ENCODE measurements at regions not wholly inside any gene's neighbourhood (a gene's known extent, or its start where the extent isn't known, plus 50 kb on each side); places are given as distances from the start of the nearest gene placed in this dataset.
"Not testable (repeated sequence)": the region's sequence is repeated elsewhere in the genome, so short reads cannot be mapped to it uniquely, and the experiment has no call there.

DNA sequence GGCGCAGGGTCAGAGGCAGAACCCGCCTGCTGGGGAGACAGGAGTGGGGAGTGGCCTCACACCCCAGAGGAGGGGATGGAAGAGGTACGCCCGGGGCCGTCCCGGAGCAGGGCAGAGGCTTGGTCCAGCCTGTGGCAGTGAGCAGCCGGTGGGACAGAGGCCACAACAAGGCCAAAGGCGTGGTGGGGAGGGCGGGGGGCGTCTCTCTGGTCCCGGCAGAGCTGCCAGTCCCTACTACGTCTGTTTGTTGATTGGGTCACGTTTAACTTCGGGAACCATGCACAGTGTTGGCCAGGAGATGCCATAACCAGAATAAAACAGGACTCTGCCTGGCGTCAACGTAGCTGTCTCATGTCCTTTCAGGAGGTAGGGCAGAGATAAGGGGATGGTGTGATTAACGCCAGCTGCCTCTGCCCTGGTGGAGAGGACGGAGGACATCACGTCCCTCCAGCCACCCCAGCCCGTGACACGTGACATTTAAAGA lies 192.8 kb downstream of the BANP start:
- no peak for FAIRE-seq
- no peak for TF ChIP-seq POLR2A (IDR thresholded peaks at IDR 0.05; ENCODE audit: low read depth, low read length)
- DNase-seq (ENCODE audit: insufficient read length, low spot score): no peak

DNA sequence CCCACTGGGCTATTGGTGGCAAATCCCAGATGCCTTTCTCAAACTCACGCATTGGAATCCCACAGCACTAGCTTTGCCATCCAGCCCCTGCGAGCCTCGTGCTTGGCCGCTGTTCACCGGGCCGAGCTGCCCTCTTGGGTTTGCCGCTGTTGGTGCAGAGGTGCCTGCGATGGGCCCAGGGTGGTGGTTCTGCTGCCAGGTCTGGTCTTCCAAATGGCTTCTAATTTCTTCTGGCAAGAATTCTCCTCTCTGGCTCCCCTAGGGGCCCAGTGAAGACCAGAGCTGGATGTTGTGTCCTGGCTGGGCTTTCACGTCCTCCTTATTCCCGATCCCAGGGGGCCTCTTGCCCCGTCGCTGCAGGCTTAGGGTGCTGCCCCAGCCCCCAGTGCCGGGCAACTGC lies 194.1 kb downstream of the BANP start:
- DNase-seq (ENCODE audit: insufficient read length, low spot score); FAIRE-seq: not testable (repeated sequence)

DNA sequence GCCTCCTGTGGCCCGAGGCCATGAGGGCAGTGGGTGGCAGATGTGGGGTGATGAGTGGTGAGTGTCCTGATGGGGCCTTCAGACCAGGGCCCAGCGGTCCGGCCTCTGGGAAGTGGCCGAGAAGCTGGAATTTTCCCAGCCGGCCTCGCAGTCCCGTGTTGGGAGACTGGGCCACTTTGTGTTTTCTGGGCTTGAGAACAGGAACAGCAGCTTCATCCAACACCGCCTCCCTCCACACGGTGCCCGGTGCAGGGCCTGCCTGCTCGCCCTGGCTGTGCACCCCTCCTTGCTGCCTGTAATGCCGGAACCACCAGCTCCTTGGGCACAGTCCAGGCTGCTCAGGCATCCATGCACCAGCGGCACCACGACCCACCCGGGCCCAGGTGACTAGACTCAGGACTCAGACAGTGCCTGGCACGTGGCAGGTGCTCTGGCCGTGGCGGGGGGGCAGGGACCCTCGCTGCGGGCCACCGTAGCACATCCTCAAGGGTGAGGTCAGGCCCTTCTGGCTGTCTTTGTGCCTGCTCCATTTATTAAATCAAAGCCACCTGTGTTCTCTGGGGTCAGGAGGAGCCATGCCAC lies 194.7 kb downstream of the BANP start:
- not testable (repeated sequence) for DNase-seq (ENCODE audit: insufficient read length, low spot score); FAIRE-seq

DNA sequence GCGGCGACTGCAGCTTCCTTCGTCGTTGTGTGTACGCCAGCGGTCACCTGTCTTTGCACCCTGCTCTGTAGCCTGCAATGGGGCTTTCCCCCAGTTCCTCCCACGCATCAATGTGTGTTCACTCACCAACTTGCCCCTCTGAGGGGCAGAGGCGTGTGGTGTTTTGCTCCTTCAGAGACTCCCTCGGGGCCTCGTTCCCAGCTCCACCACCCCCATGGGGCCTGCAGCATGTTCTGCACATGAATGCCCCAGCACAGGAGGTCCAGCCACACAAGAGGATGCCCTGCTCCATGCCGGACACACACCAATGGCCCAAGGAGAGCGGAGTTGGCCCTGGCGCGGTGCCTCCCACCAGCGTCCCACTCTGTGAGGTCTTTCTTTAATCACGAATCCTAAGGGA lies 196.8 kb downstream of the BANP start:
- not testable (repeated sequence) for FAIRE-seq; DNase-seq (ENCODE audit: insufficient read length, low spot score)

DNA sequence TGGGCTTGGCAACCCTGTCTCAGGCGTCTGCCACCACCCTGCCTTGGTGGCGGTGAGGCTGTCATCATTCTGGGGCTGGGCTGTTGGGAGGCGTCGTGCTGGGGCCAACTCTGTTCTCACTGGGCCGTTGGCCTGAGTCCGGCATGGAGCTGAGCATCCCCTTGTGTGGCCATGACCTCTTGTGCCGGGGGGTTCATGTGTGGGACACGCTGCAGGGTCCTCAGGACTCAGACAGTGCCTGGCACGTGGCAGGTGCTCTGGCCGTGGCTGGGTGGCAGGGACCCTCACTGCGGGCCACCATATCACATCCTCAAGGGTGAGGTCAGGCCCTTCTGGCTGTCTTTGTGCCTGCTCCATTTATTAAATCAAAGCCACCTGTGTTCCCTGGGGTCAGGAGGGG lies 197.4 kb downstream of the BANP start:
- FAIRE-seq: not testable (repeated sequence)

DNA sequence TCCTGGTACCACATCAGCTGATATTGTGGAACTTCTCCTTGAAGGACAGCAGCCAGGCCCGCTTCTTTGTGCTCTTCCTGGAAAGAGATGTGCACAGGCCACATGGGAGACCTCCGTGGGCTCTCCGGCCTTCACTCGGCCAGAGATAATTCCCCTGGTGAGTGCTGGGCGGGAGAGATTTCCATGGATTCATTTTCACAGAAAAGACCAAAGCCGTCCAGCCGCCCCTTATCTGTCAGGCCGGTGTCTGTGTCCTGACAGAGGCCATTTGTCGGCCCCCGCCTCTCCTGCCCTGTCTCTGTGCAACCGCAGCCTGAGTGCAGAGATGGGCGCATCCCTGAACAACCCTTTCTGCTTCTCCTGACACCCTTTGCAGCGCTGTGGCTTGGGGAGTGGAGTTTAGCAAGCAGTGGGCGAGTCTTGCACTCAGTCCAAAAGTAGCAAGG lies 197.9 kb downstream of the BANP start:
- FAIRE-seq; DNase-seq (ENCODE audit: insufficient read length, low spot score): not testable (repeated sequence)

More for the DNA sequence above, 197.4 kb downstream of the BANP start:
- DNase-seq (ENCODE audit: insufficient read length, low spot score): not testable (repeated sequence)

DNA sequence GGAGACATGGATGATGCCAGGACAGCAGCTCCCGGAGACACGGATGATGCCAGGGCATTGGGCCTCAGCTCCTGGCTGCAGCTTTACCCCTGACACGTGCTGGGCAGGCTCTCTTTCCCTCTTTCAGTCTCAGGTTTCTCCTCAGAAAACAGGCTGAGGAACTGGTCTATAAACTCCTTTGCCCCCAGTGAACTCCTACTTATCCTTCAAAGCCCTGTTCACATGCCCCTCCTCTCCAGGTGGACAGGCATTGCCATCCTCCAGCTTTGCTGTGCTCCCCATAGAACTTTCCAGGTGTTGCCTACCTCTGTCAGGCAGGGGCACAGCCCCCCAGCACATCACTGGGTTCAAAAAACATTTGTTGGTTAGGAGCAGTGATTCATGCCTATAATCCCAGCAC lies 198.4 kb downstream of the BANP start:
- not testable (repeated sequence) for FAIRE-seq; DNase-seq (ENCODE audit: insufficient read length, low spot score)

DNA sequence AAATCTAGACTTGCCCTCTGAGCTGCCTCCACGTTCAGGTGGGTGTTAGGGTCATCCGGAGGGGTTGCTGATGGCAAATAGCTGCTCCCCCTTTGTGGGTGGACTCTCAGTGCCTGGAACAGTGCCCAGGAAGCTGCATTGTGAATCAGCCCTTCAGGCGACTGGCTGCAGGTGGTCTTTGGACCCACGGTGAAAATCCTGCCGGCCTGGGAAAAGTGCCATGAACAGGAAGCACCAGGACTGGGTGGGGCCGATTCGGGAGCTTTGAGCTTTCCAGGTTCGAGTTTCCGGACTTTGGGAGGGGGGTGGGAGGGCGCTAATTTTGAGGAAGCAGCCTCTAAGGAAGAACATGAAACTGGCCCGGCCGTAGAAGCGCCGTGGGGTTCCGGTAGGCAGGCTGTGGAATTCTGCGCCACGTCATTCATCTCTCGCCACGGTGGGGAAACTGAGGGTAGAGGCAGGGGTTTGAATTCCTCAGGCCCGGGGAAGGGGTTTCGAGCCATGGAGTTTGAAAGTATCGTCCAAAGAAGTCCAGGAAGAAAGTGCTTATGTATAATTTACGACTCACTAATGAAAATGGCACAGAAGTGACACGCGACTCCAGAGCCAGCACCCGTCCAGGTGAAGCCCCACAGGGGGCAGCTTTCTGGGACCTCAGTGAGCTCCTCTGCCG lies 199.4 kb downstream of the BANP start:
- not testable (repeated sequence) for DNase-seq (ENCODE audit: insufficient read length, low spot score); FAIRE-seq

DNA sequence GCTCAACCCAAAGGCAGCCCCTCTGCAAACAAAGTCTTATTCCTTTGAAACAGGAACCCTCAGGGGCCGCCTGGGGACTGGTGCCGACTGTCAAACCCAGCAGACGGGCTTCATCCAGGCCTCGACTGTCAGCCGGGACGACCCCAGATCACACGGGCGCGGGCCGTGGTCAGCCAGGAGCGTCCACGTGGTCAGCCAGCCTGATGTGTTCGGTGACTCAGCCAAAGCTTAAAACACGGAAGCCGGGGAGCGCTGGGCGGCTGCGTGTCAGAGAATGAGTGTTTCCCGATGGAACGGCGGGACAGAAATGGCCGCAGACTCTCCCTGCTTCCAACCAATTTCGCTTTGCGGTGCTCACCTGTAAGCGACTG lies 199.9 kb downstream of the BANP start:
- DNase-seq (ENCODE audit: insufficient read length, low spot score); FAIRE-seq: not testable (repeated sequence)

DNA sequence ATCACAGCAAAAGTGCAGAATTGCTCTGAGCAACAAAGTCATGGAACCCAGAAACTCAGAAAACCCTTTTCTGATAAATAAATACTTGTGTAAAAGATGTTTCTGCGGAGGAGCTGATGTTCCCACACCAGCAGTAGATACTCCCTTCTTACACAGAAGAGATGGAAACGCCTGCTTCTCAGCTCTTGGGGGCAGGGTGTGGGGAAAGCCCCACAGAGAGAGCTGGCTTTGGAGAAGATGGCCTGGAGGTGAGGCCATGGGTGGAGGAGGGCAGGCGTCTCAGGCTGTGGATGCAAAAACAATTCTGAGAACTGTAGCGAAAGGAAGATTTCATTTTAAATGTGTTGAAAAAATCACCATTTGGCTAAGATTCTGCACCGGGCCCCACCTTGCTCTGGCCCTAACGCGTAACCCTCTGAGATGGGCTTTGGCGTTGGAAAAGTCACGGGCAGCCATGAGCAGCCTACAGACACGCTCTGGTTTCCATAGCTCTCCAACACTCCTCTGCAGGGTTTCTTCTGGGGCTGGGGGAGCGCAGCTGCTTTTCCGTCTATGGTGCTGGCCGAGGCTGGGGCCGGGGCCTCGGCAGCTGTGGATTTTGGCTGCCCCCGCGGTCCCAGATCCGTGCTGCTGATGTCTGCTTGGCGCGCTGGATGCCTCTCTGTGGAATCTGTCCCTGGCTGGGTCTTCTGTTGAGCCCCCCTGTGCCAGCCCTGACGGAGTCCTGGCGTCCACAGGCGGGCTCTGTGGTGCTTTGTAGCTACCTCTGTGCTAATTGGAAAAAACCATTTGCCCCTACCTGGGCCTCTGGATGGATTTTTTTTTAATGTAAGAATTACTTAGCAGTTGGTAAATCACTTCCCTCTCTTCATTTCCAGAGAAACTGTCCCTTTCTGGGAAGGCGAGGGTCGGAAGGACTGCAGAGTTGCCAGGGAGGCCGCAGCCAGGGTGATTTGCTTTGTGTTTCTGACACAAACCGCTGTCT lies 200.9 kb downstream of the BANP start:
- FAIRE-seq; DNase-seq (ENCODE audit: insufficient read length, low spot score): not testable (repeated sequence)

DNA sequence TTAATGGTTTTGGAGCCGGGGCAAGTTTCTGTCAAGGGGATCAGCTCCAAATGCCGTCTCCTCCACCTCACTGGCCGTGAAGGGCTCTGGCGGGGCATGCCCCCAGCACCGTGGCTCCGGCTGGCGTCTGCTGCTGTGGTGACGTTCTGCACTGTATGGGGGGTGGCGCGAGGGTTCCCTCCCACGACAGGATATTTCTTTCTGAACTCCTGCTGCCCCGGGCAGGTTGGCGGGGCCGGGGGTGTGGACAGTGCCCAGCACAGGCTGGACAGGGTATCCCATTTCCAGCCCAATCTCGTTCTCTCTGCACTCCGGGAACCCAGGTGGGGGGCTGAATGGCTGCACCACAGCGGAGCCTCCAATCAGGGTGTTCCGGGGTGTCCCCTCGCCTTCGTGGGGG lies 201.6 kb downstream of the BANP start:
- DNase-seq (ENCODE audit: insufficient read length, low spot score): not testable (repeated sequence)

DNA sequence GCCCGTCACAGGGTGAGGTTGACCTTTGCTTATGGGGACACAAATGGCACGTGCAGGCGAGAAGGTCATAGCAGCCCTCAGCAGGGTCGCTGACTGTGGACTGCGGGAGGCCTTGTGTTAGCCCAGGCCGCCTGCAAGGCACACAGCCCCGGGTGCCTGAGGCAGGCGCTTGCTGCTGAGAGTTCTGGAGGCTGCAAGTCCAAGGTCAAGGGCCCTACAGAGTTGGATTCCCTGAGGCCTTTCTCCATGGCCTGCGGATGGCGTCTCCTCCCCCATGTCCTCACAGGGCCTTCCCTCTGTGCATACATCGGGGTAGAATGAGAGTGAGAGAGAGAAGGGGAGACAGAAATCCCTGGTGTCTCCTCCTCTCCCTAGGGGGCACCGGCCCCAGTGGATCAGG lies 202.3 kb downstream of the BANP start:
- FAIRE-seq; DNase-seq (ENCODE audit: insufficient read length, low spot score): not testable (repeated sequence)

More for the DNA sequence above, 201.6 kb downstream of the BANP start:
- not testable (repeated sequence) for FAIRE-seq

DNA sequence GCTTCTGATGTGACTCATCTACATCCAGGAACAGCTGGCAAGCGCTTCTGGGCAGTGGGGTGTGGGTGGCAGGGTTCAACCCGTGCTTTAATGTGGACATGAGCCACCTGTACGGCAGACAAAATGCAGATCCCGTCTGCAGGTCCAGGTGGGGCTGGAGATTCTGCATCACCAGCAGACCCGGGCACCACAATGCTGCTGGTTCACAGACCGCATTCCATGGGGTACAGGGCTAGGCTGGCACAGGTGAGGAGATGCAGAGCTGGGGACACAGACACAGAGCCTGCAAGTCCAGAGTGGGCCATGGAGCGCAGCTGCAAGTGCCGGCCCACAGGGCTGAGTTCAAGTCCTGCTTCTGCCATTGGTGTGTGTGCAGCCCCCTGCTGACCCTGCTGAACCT lies 203.7 kb downstream of the BANP start:
- DNase-seq (ENCODE audit: insufficient read length, low spot score); FAIRE-seq: not testable (repeated sequence)

DNA sequence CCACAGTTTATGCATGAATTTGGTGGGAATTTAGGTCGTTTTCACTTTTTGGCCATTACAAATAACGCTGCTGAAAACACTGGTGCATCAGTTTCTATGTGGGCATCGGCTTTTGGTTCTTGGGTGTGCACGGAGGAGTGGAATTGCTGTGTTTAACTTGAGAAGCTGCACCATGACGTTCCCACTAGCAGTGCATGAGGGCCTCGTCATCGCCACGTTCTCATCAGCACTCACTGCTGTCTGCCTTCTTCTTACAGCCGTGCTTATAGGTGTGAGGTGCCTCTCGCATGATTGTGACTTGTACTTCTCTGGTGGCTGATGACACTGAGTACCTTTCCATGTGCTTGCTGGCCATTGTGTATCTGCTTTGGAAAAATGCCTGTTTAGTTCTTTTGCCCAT lies 204.4 kb downstream of the BANP start:
- FAIRE-seq; DNase-seq (ENCODE audit: insufficient read length, low spot score): not testable (repeated sequence)

DNA sequence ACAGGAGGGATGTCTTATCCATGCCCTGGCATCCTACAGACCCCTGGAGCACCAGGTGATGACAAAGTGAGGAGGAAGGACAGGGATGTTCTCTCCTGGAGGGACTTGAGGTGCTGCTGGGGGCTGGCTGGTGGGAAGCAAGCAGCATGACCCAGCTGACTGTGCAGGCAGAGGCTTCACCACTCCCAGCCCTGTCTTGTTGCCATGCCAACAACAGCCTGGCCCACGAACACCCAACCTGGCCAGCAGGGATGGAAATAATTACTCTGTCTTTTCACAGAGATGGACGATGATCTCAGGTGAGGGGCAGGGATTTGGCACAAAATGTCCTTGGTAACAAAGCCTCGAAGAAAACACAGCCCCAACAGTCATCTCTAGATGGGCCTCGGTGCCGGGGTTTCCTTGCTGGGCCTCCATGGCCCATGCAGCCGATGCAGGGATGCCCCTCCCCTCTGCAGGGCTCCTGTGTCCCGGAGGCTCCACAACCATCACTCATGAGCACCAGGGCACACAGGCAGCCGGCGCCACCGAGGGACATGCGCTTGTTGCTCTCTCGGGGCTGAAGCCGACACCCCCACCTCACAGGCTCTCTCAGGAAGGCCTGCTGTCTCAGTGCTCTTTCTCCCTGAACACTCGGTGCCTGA lies 205.5 kb downstream of the BANP start:
- not testable (repeated sequence) for FAIRE-seq; DNase-seq (ENCODE audit: insufficient read length, low spot score)

DNA sequence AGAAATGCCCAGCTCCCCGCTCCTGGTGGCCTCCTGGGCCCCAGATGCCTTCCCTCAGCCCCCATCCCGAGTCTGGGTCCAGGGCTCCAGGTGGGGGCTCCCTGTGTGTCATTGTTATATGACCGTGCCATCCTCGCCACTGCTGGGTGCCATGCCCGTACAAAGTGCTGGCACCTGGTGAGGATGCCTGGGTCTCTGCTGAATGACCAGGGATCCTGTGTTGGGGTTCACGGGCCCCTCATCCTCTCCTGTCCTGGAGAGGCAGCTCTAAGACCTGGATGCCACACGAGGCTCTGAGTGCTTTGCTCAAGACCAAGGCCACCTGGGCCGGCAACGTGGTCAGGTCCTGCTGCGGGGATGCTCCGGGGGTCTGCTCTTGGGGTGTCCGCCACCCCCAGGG lies 206.5 kb downstream of the BANP start:
- FAIRE-seq: not testable (repeated sequence)

DNA sequence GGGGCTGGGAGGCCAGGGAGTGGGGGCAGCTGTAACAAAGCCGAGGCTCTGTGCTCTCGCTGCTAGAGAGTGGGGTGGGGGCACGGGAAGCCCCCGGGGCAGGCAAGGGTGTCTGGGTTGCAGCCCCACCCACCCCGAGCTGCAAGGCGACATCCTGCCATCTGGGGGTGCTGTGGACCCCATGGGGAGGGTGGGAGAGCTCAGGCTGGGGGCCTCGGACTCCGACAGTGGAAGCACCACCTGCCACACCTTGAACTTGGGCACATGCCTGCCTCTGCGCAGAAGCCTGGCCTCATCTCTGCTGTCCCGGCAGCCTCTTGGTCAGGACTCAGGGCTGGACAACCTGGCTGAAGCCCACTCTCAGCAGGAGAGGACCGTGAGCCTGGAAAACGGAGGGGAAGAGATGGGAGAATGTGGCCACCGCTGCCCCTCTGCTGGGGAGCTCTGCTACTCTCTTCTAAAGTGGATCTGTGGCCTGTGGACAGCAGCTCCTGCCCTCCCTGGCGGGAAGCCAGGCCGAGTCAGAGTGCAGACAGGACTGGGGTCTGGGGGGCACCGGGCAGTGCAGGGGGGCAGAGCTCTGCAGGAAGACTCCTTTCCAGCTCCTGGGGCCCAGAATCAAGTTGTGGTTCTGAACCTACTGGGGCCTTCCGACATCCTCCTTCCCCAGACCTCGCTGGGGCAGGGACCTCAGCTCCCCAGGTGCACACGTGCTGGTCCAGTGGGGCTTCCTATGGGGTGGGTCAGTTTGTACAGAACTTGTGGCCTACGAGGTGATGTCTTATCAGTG lies 207.2 kb downstream of the BANP start:
- FAIRE-seq; DNase-seq (ENCODE audit: insufficient read length, low spot score): not testable (repeated sequence)

More for the DNA sequence above, 206.5 kb downstream of the BANP start:
- DNase-seq (ENCODE audit: insufficient read length, low spot score): not testable (repeated sequence)

DNA sequence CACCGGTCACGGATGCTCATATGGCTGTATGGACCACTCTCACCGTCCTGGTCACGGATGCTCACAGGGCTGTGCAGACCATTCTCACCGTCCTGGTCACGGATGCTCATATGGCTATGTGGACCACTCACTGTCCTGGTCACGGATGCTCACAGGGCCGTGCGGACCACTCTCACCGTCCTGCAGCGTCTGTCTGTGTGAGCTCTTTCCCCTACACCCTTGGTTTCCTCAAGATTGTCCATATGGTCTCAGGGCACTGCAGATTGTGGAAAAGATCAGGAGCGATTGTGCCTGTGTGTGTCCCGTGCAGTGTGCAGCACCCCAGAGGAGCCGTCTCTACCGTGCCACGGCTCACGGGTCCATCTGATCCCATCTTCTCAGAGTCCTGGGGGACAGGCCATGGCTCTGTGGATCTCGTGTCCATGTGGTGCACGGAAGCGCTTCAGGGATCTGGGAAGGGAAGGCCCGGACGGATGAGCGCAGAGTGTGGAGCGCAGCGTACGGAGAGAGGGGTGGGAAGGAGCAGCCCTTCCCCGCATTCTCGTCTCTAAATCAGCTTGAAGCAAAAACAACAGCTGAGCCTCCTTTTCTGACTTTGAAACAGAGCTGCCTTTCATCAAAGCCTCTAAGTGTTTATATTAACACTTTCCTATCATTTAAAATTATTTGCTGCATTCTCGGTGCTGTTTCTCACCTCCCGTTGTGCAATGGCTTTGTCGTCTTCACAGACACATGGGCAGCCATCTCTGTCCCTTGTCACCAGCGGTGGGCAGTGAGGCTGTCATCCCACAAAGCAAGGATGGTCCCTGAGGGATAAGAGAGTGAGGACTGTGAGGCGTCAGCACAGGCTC lies 208.0 kb downstream of the BANP start:
- not testable (repeated sequence) for FAIRE-seq; DNase-seq (ENCODE audit: insufficient read length, low spot score)

All from H54 (cell line).